Osteocyte (in vitro differentiated cells): ENCODE measurements at regions not wholly inside any gene's neighbourhood (a gene's known extent, or its start where the extent isn't known, plus 50 kb on each side); places are given as distances from the start of the nearest gene placed in this dataset.

ENCODE experiments used
- DNase-seq: peaks from one replicate; pipeline ENCODE4 v3.0.0; 2021; ENCODE audit warnings: mixed read lengths; ENCODE audit not compliant: unreplicated experiment; ENCODE audit errors: extremely low spot score
- H3K27ac Mint-ChIP-seq: one replicate; pipeline ENCODE4 v1.8.0; 2021; ENCODE audit warnings: mild to moderate bottlenecking, mixed read lengths; ENCODE audit not compliant: unreplicated experiment
- H3K27me3 Mint-ChIP-seq: one replicate; pipeline ENCODE4 v1.8.0; 2021; ENCODE audit warnings: mixed read lengths; ENCODE audit not compliant: unreplicated experiment
- H3K36me3 Mint-ChIP-seq: one replicate; pipeline ENCODE4 v1.8.0; 2021; ENCODE audit warnings: mixed read lengths; ENCODE audit not compliant: unreplicated experiment
- H3K4me1 Mint-ChIP-seq: one replicate; pipeline ENCODE4 v1.8.0; 2021; ENCODE audit warnings: mixed read lengths; ENCODE audit not compliant: unreplicated experiment
- H3K4me3 Mint-ChIP-seq: one replicate; pipeline ENCODE4 v1.8.0; 2021; ENCODE audit warnings: mild to moderate bottlenecking, moderate library complexity, mixed read lengths; ENCODE audit not compliant: unreplicated experiment
- H3K9me3 Mint-ChIP-seq: one replicate; pipeline ENCODE4 v1.8.0; 2021; ENCODE audit warnings: mixed read lengths; ENCODE audit not compliant: unreplicated experiment
- TF ChIP-seq, protein P1 (sequence below): fragments of 200-600 bp; sonication (generic); IDR thresholded peaks from 2 replicates; pipeline ENCODE4 v1.5.0; 2021; ENCODE audit warnings: antibody characterized with exemption, mild to moderate bottlenecking, moderate library complexity

DNA sequence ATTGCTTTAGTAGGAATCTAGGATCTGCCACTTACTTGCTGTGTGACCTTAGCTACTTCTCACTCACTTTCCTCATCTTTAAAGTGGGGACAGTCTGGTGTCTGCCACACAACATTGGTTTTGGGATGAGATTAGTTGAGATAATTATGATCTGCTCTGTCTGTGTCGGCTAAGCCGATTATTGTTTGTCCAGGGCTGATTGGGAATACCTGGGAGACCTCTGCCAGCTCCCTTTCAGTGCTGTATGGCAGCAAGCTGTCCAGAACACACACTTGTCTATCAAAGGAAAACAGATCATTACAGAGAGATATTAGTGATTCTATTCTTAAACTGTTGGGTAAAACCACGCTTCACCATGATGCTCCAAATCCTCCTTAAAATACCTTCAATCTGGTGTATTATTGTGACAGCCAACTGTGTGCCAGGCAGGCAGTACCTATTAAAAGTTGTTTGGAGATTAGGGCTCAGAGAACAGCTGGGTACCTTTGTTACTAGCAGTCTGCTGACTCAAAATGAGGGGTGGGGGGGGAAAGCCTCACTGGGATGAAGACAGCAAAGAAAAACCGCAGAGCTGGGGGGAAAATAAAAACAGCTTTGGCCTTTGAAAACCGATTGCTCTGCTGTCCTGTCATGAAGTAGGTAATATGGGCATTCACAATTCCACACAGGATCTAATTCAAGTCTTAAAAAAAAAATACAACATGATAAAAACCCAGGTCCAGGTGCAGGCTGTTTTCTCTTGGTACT lies 458.4 kb upstream of the C9orf72 start:
- TF ChIP-seq, protein P1, sequence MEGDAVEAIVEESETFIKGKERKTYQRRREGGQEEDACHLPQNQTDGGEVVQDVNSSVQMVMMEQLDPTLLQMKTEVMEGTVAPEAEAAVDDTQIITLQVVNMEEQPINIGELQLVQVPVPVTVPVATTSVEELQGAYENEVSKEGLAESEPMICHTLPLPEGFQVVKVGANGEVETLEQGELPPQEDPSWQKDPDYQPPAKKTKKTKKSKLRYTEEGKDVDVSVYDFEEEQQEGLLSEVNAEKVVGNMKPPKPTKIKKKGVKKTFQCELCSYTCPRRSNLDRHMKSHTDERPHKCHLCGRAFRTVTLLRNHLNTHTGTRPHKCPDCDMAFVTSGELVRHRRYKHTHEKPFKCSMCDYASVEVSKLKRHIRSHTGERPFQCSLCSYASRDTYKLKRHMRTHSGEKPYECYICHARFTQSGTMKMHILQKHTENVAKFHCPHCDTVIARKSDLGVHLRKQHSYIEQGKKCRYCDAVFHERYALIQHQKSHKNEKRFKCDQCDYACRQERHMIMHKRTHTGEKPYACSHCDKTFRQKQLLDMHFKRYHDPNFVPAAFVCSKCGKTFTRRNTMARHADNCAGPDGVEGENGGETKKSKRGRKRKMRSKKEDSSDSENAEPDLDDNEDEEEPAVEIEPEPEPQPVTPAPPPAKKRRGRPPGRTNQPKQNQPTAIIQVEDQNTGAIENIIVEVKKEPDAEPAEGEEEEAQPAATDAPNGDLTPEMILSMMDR: no peak
- Mint-ChIP-seq H3K4me3 (no peak overlapping the region), H3K27ac (no peak overlapping the region), H3K4me1 (no peaks in the 10 kb centered on the region), H3K27me3 (no peaks in the 10 kb centered on the region), H3K9me3 (no peaks in the 10 kb centered on the region), H3K36me3 (no peaks in the 10 kb centered on the region)
- no peak for DNase-seq

DNA sequence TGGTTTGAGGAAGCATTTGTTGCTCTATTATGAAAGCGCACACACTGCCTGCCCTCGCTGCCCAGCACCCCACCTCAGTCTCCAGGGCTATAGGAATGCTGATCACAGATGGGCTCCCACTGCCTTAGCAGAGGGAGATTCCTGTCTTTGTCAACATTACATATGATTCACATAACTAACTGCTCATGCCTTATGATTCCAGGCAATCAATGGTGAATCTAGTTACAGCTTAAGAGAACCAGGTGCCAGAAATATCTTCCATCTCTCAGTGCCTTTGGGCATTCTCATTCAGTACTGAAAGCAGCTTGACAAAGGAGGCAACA lies 458.9 kb upstream of the C9orf72 start:
- Mint-ChIP-seq H3K36me3 (no peaks in the 10 kb centered on the region), H3K9me3 (no peaks in the 10 kb centered on the region), H3K27ac (no peak overlapping the region), H3K27me3 (no peaks in the 10 kb centered on the region), H3K4me3 (no peak overlapping the region), H3K4me1 (no peaks in the 10 kb centered on the region)
- no peak for DNase-seq
- TF ChIP-seq, protein P1: no peak

DNA sequence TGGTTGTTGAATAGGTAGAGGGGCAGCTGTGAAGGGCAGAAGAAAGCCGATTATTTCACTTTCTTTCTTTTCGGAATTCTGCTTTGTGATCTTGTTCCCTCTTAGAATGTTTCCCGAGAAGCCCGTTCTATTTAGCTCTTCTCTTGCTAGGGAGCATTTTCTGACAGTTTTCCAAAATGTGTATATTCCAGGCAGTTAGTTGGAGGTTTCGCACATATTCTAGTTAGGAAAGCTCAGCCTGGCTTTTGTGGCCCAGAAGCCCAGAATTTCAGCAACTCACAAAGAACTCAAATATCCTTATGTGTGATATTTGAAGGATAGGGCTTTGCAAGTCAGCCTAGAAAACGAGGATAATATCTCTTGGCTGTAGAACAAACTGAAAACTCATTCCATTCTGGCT lies 461.0 kb upstream of the C9orf72 start:
- Mint-ChIP-seq H3K4me3 (no peak overlapping the region), H3K9me3 (no peaks in the 10 kb centered on the region), H3K4me1 (no peaks in the 10 kb centered on the region), H3K27me3 (no peaks in the 10 kb centered on the region), H3K27ac (no peak overlapping the region), H3K36me3 (no peaks in the 10 kb centered on the region)
- DNase-seq: no peak
- TF ChIP-seq, protein P1: no peak

DNA sequence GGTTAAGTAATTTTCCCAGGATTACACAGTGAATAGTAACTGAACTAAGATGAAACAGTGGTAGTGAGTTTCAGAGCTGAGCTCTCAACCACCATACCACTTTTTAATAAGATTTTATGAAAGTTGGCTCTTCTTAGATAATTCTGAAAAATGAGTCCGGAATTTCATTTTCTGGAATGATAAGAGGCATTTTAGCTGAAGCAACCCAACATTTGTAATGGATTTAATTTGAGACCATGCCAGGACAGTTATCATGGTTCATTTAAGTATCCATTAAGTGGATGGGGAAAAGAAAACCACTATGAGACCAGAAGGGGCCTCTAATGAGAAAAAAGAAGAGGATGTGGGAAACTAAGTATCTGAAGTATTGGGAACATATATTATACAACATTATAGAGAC lies 464.7 kb upstream of the C9orf72 start:
- no peak for DNase-seq
- Mint-ChIP-seq H3K36me3 (no peaks in the 10 kb centered on the region), H3K27me3 (no peaks in the 10 kb centered on the region), H3K4me3 (no peak overlapping the region), H3K27ac (no peak overlapping the region), H3K4me1 (no peaks in the 10 kb centered on the region), H3K9me3 (no peaks in the 10 kb centered on the region)
- TF ChIP-seq, protein P1: no peak

DNA sequence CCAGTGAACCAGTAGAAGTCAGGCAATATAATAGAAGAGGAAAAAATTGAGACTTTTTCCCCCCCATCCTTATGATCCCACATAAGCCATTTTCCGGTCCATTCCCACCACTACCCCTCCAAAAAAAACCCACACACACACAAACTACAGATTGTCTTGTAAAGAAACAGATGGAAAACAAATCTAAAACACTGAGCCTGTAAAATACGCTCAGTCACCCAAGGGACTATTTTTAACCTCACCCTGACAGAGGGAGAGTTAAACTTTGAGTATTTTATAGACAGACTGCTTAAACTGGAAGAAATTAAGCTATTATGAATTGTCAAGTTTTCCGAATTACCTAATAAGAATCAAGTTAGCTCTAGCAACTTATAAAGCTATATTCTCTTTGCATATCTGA lies 471.8 kb upstream of the C9orf72 start:
- no peaks in the 10 kb centered on the region for H3K36me3 Mint-ChIP-seq
- no peak for DNase-seq
- TF ChIP-seq, protein P1: no peak
- H3K27ac Mint-ChIP-seq: no peak overlapping the region
- H3K27me3 Mint-ChIP-seq: no peaks in the 10 kb centered on the region
- no peaks in the 10 kb centered on the region for H3K4me1 Mint-ChIP-seq
- no peaks in the 10 kb centered on the region for H3K9me3 Mint-ChIP-seq
- no peak overlapping the region for H3K4me3 Mint-ChIP-seq
